CD8-positive, alpha-beta memory T cell (primary cell): ENCODE measurements at regions not wholly inside any gene's neighbourhood (a gene's known extent, or its start where the extent isn't known, plus 50 kb on each side); places are given as distances from the start of the nearest gene placed in this dataset.

Experiments used
- CTCF ChIA-PET: fragments of 350-600 bp; sonication (Branson Sonifier 250); formaldehyde crosslinking; loops from one replicate; lab custom pipeline; 2021; ENCODE audit warnings: antibody characterized with exemption; lab: Charles Lee
- POLR2A ChIA-PET: fragments of 350-600 bp; sonication (Branson Sonifier 250); formaldehyde crosslinking; loops from one replicate; lab custom pipeline; 2021; ENCODE audit warnings: antibody characterized with exemption; lab: Charles Lee
- DNase-seq, 5 donors: peaks; one replicate each; pipeline versions ENCODE4 v3.0.0 to v3.0.0-alpha.2; 2020 to 2022; ENCODE audit warnings: mixed read lengths in 1 of 5
- H3K27ac ChIP-seq: one replicate; pipeline ENCODE4 v1.7.0; 2013; ENCODE audit warnings: low read depth, mild to moderate bottlenecking, low read length, moderate library complexity
- H3K27me3 ChIP-seq: 2 replicates; pipeline ENCODE4 v1.7.0; 2013; ENCODE audit warnings: low read length, mild to moderate bottlenecking; ENCODE audit not compliant: insufficient read depth, poor library complexity, severe bottlenecking
- H3K36me3 ChIP-seq: 2 replicates; pipeline ENCODE4 v1.7.0; 2013; ENCODE audit warnings: mild to moderate bottlenecking, low read length, moderate library complexity; ENCODE audit not compliant: insufficient read depth
- H3K4me1 ChIP-seq: 2 replicates; pipeline ENCODE4 v1.7.0; 2013; ENCODE audit warnings: mild to moderate bottlenecking, low read length, moderate library complexity; ENCODE audit not compliant: insufficient read depth
- H3K4me3 ChIP-seq: 2 replicates; pipeline ENCODE4 v1.7.0; 2013; ENCODE audit warnings: mild to moderate bottlenecking, low read length
- H3K9me3 ChIP-seq: 2 replicates; pipeline ENCODE4 v1.7.0; 2013; ENCODE audit warnings: mild to moderate bottlenecking, low read length
- H3K27ac Mint-ChIP-seq, 8 donors: one replicate each; pipeline ENCODE4 v1.8.0; 2020 to 2021; ENCODE audit warnings: mixed read lengths in 8 of 8, mild to moderate bottlenecking in 6 of 8, inconsistent platforms in 3 of 8, moderate library complexity in 3 of 8
- H3K27me3 Mint-ChIP-seq, 2 donors: one replicate each; pipeline ENCODE4 v1.8.0; 2020 to 2021; ENCODE audit warnings: mixed read lengths in 2 of 2, mild to moderate bottlenecking in 1 of 2, moderate library complexity in 1 of 2
- H3K36me3 Mint-ChIP-seq, 3 donors: one replicate each; pipeline ENCODE4 v1.8.0; 2020 to 2021; ENCODE audit warnings: mixed read lengths in 3 of 3, inconsistent platforms in 1 of 3, mild to moderate bottlenecking in 1 of 3
- H3K4me1 Mint-ChIP-seq, 3 donors: one replicate each; pipeline ENCODE4 v1.8.0; 2020 to 2021; ENCODE audit warnings: mixed read lengths in 3 of 3, inconsistent platforms in 1 of 3, mild to moderate bottlenecking in 1 of 3
- H3K4me3 Mint-ChIP-seq, 7 donors: one replicate each; pipeline ENCODE4 v1.8.0; 2020 to 2021; ENCODE audit warnings: mixed read lengths in 7 of 7, mild to moderate bottlenecking in 6 of 7, moderate library complexity in 4 of 7, inconsistent platforms in 2 of 7
- H3K9me3 Mint-ChIP-seq, 5 donors: one replicate each; pipeline ENCODE4 v1.8.0; 2020 to 2022; ENCODE audit warnings: mixed read lengths in 5 of 5, mild to moderate bottlenecking in 3 of 5, moderate library complexity in 2 of 5, inconsistent platforms in 1 of 5

GRCh38 chr2:230593765-230594164 is 118.9 kb upstream of the CAB39 start:
- Histone ChIP-seq H3K36me3 (no peaks in the 10 kb centered on the region), H3K4me3 (no peak overlapping the region), H3K27ac (no peak overlapping the region), H3K4me1 (peaks cover 21% of the 10 kb centered on the region), H3K27me3 (no peaks in the 10 kb centered on the region), H3K9me3 (no peaks in the 10 kb centered on the region)
- Mint-ChIP-seq H3K27me3 (peaks cover 0 to 3% of the 10 kb centered on the region in 2 donors), H3K4me1 (peaks cover 46 to 77% (median 71%) of the 10 kb centered on the region in 3 donors), H3K9me3 (no peaks in the 10 kb centered on the region), H3K36me3 (peaks cover 0 to 11% (median 2%) of the 10 kb centered on the region in 3 donors), H3K27ac (no peak overlapping the region), H3K4me3 (no peak overlapping the region)
- CTCF ChIA-PET = no interaction called here
- DNase-seq = no peak
- POLR2A ChIA-PET = no interaction called here

- Mint-ChIP-seq H3K27me3 (peaks cover 0 to 3% of the 10 kb centered on the region in 2 donors), H3K36me3 (peaks cover 0 to 11% (median 2%) of the 10 kb centered on the region in 3 donors), H3K9me3 (no peaks in the 10 kb centered on the region), H3K4me3 (no peak overlapping the region), H3K27ac (peak overlapping the region in 4 of 8 donors; percentile 31 to 83 (median 50)), H3K4me1 (peaks cover 46 to 75% (median 68%) of the 10 kb centered on the region in 3 donors)
- Histone ChIP-seq H3K36me3 (no peaks in the 10 kb centered on the region), H3K9me3 (no peaks in the 10 kb centered on the region), H3K4me1 (peaks cover 17% of the 10 kb centered on the region), H3K27ac (no peak overlapping the region), H3K27me3 (no peaks in the 10 kb centered on the region), H3K4me3 (no peak overlapping the region)
- ChIA-PET POLR2A (no interaction called here), CTCF (interaction anchor here (1.2 kb wide), 1 partner anchor 45 kb away, joined by 3 read pairs; no protein-coding TSS in a partner anchor)
- DNase-seq = no peak
Observed at GRCh38 chr2:230594286-230594840, 118.3 kb upstream of the CAB39 start.

GRCh38 chr2:230599853-230600252 is 112.8 kb upstream of the CAB39 start:
- no peak overlapping the region for H3K27ac ChIP-seq
- H3K36me3 Mint-ChIP-seq = peaks cover 0 to 18% (median 2%) of the 10 kb centered on the region in 3 donors

GRCh38 chr2:230600285-230600684 is 112.4 kb upstream of the CAB39 start:
- Mint-ChIP-seq H3K27me3 (peaks cover 0 to 2% of the 10 kb centered on the region in 2 donors), H3K9me3 (peaks cover 0 to 13% (median 8%) of the 10 kb centered on the region in 5 donors), H3K27ac (peak overlapping the region in 7 of 8 donors; percentile 63 to 88 (median 76)), H3K36me3 (peaks cover 3 to 22% (median 5%) of the 10 kb centered on the region in 3 donors), H3K4me1 (peaks cover 62 to 80% (median 79%) of the 10 kb centered on the region in 3 donors), H3K4me3 (peak overlapping the region; percentile 59 to 77 (median 64))
- no peak overlapping the region for H3K27ac ChIP-seq
- H3K4me1 ChIP-seq = peaks cover 44% of the 10 kb centered on the region
- H3K9me3 ChIP-seq = no peaks in the 10 kb centered on the region
- ChIA-PET CTCF (no interaction called here), POLR2A (no interaction called here)
- DNase-seq = peak in 1 of 5 donors; percentile 13
- H3K36me3 ChIP-seq = no peaks in the 10 kb centered on the region
- no peak overlapping the region for H3K4me3 ChIP-seq
- H3K27me3 ChIP-seq = no peaks in the 10 kb centered on the region

More at GRCh38 chr2:230599853-230600252, 112.8 kb upstream of the CAB39 start:
- H3K27ac Mint-ChIP-seq = peak overlapping the region in 2 of 8 donors; percentile 56 to 88
- Histone ChIP-seq H3K27me3 (no peaks in the 10 kb centered on the region), H3K4me3 (no peak overlapping the region), H3K36me3 (no peaks in the 10 kb centered on the region), H3K4me1 (peaks cover 44% of the 10 kb centered on the region), H3K9me3 (no peaks in the 10 kb centered on the region)
- peaks cover 0 to 11% (median 5%) of the 10 kb centered on the region in 5 donors for H3K9me3 Mint-ChIP-seq
- ChIA-PET POLR2A (no interaction called here), CTCF (no interaction called here)
- peaks cover 0 to 2% of the 10 kb centered on the region in 2 donors for H3K27me3 Mint-ChIP-seq
- peak overlapping the region in 1 of 7 donors; percentile 29 for H3K4me3 Mint-ChIP-seq
- H3K4me1 Mint-ChIP-seq = peaks cover 59 to 77% (median 77%) of the 10 kb centered on the region in 3 donors
- no peak for DNase-seq

DNA sequence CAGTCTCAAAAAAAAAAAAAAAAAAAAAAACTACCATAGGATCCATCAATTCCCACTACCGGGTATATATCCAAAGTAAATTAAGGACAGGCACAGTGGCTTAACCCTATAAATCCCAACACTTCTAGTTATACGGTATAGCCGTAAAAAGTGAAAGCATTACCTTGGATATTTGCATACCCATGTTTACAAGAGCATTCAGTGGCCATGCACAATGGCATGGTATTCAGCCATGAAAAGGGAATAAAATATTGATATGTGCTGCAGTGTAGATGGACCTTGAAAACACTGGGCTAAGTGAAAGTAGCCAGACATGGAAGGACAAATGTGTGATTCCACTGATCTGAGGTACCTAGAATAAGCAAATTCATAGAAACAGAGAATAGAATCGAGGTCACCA is 111.8 kb upstream of the CAB39 start:
- H3K27ac Mint-ChIP-seq = peak overlapping the region; percentile 13 to 88 (median 74)
- H3K9me3 ChIP-seq = no peaks in the 10 kb centered on the region
- no peaks in the 10 kb centered on the region for H3K36me3 ChIP-seq
- peaks cover 4 to 27% (median 5%) of the 10 kb centered on the region in 3 donors for H3K36me3 Mint-ChIP-seq
- POLR2A ChIA-PET = no interaction called here
- peaks cover 0 to 16% (median 11%) of the 10 kb centered on the region in 5 donors for H3K9me3 Mint-ChIP-seq
- peaks cover 0 to 2% of the 10 kb centered on the region in 2 donors for H3K27me3 Mint-ChIP-seq
- peaks cover 67 to 85% (median 85%) of the 10 kb centered on the region in 3 donors for H3K4me1 Mint-ChIP-seq
- CTCF ChIA-PET = no interaction called here
- H3K4me3 Mint-ChIP-seq = peak overlapping the region; percentile 44 to 66 (median 61)
- peaks cover 44% of the 10 kb centered on the region for H3K4me1 ChIP-seq
- H3K4me3 ChIP-seq = no peak overlapping the region
- H3K27me3 ChIP-seq = no peaks in the 10 kb centered on the region
- H3K27ac ChIP-seq = no peak overlapping the region
- DNase-seq = no peak

- POLR2A ChIA-PET = no interaction called here
- Histone ChIP-seq H3K27me3 (no peaks in the 10 kb centered on the region), H3K9me3 (no peaks in the 10 kb centered on the region), H3K4me1 (peaks cover 44% of the 10 kb centered on the region), H3K27ac (no peak overlapping the region), H3K4me3 (no peak overlapping the region), H3K36me3 (no peaks in the 10 kb centered on the region)
- H3K36me3 Mint-ChIP-seq = peaks cover 4 to 31% (median 5%) of the 10 kb centered on the region in 3 donors
- H3K4me3 Mint-ChIP-seq = peak overlapping the region in 6 of 7 donors; percentile 15 to 66 (median 42)
- peaks cover 70 to 89% (median 87%) of the 10 kb centered on the region in 3 donors for H3K4me1 Mint-ChIP-seq
- peaks cover 0 to 18% (median 13%) of the 10 kb centered on the region in 5 donors for H3K9me3 Mint-ChIP-seq
- H3K27me3 Mint-ChIP-seq = peaks cover 0 to 2% of the 10 kb centered on the region in 2 donors
- H3K27ac Mint-ChIP-seq = peak overlapping the region in 5 of 8 donors; percentile 57 to 91 (median 64)
- CTCF ChIA-PET = no interaction called here
- no peak for DNase-seq
Observed at GRCh38 chr2:230601510-230601909, 111.1 kb upstream of the CAB39 start.

DNA sequence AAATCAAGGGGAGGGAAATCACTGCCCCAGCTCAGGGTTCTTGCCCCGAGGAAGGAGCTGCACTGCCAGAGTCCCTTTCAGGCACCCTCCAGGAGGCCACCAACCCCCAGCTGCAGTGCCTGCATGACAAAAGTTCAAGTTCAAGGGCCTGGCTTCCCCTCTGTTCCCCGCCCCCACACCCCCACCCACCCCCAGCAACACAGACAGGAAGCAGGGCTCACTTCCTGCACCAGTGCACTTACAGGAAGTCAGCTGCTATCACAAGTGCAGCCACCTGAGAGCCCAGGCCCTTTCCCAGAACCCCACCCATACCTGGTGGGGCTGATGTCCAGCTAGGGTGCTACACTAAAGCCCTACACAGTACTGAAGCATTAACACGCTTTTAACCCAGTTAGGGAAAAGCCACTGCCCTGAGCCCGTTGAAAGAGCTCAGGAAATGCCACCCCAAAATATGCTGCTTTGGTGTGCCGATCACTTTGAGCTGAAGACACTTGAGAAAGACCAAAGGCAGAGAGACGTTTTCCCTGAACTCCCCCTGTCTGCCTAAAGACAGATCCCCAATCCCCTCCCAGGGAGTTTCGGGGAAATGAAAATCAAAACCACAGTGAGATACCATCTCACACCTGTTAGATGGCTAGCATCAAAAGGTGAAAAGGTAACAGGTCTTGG is 109.9 kb upstream of the CAB39 start:
- H3K27ac Mint-ChIP-seq = peak overlapping the region; percentile 93 to 99 (median 98)
- H3K36me3 ChIP-seq = no peaks in the 10 kb centered on the region
- ChIA-PET CTCF (interaction anchor here (0.6 to 1.2 kb wide), 2 partner anchors 8 to 185 kb away, joined by 3 to 4 read pairs; no protein-coding TSS in a partner anchor), POLR2A (interaction anchor here (0.6 to 1.9 kb wide), 4 partner anchors 48 to 276 kb away, joined by 3 to 7 read pairs (median 4); partner anchors contain the start of gene SP140L)
- H3K9me3 ChIP-seq = no peaks in the 10 kb centered on the region
- H3K4me1 ChIP-seq = peaks cover 44% of the 10 kb centered on the region
- peaks cover 65 to 80% (median 79%) of the 10 kb centered on the region in 3 donors for H3K4me1 Mint-ChIP-seq
- H3K9me3 Mint-ChIP-seq = peaks cover 0 to 18% (median 14%) of the 10 kb centered on the region in 5 donors
- H3K27ac ChIP-seq = peak overlapping the region; percentile 66
- H3K4me3 ChIP-seq = peak overlapping the region; percentile 54
- peak; percentile 17 to 72 (median 57) for DNase-seq
- H3K36me3 Mint-ChIP-seq = peaks cover 4 to 36% (median 5%) of the 10 kb centered on the region in 3 donors
- no peaks in the 10 kb centered on the region for H3K27me3 ChIP-seq
- H3K27me3 Mint-ChIP-seq = no peaks in the 10 kb centered on the region
- H3K4me3 Mint-ChIP-seq = peak overlapping the region; percentile 35 to 92 (median 78)
